Activated T-cell treated with anti-CD3 and anti-CD28 coated beads, Interleukin-2, amount 50 U/mL, for 72 hours (primary cell): ENCODE measurements at regions not wholly inside any gene's neighbourhood (a gene's known extent, or its start where the extent isn't known, plus 50 kb on each side); places are given as distances from the start of the nearest gene placed in this dataset.
"Not testable (repeated sequence)": the region's sequence is repeated elsewhere in the genome, so short reads cannot be mapped to it uniquely, and the experiment has no call there.

Source experiments
- ATAC-seq, 2 donors: fragments of 150-1000 bp; cut with Tn5 transposase; replicated peaks in 1 of 2; 2 replicates each; pipeline ENCODE4 v1.10.0; 2021; ENCODE audit warnings: moderate library complexity in 2 of 2, mild to moderate bottlenecking in 1 of 2
- DNase-seq, 2 donors: peaks; one replicate each; pipeline ENCODE4 v3.0.0; 2021 to 2022; ENCODE audit warnings: mixed read lengths in 1 of 2
- H3K27ac Mint-ChIP-seq: one replicate; pipeline ENCODE4 v1.8.0; 2022; ENCODE audit warnings: mild to moderate bottlenecking, moderate library complexity, mixed read lengths
- H3K27me3 Mint-ChIP-seq: one replicate; pipeline ENCODE4 v1.8.0; 2022; ENCODE audit warnings: low read depth, mixed read lengths
- H3K36me3 Mint-ChIP-seq, 2 donors: one replicate each; pipeline ENCODE4 v1.8.0; 2022; ENCODE audit warnings: mixed read lengths in 2 of 2, mild to moderate bottlenecking in 1 of 2; ENCODE audit not compliant: insufficient read depth in 2 of 2
- H3K4me1 Mint-ChIP-seq: one replicate; pipeline ENCODE4 v1.8.0; 2022; ENCODE audit warnings: low read depth, mixed read lengths
- H3K4me3 Mint-ChIP-seq, 2 donors: one replicate each; pipeline ENCODE4 v1.8.0; 2022; ENCODE audit warnings: mild to moderate bottlenecking in 2 of 2, mixed read lengths in 2 of 2, moderate library complexity in 2 of 2
- H3K9me3 Mint-ChIP-seq, 2 donors: one replicate each; pipeline ENCODE4 v1.8.0; 2022; ENCODE audit warnings: mixed read lengths in 2 of 2

DNA sequence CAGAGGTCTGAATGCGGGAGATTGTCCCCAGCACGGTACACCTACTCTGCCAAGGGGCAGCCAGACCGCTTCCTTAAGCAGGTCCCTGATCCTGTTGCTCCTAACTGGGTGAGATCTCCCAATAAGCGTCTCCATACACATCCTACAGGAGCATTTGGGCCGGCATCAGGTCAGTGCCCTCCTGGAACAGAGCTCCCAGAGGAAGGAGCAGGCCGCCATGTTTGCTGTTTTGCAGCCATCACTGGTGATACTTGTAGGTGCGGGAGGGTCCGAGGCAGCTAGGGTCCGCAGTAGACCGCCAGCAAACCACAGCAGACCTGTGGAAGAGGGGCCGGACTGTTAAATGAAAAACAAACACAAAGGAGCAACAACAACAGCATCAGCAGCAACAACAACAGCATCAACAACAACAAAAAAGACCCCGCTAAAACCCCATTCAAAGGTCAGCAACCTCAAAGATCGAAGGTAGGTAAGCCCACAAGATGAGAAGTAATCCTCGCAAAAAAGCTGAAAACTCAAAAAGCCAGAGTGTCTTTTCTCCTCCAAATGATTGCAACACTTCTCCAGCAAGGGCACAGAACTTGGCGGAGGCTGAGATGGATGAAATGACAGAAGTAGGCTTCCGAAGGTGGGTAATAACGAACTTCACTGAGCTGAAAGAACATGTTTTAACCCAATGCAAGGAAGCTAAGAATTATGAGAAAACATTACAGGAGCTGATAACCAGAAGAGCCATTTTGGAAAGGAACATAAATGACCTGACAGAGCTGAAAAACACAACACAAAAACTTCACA is 79.0 kb upstream of the CDH7 start:
- Mint-ChIP-seq H3K27me3 (no peaks in the 10 kb centered on the region), H3K36me3 (no peaks in the 10 kb centered on the region), H3K4me3 (no peak overlapping the region), H3K9me3 (peaks cover 4 to 5% of the 10 kb centered on the region in 2 donors), H3K27ac (no peak overlapping the region), H3K4me1 (no peaks in the 10 kb centered on the region)
- DNase-seq (no peak), ATAC-seq (no peak)

DNA sequence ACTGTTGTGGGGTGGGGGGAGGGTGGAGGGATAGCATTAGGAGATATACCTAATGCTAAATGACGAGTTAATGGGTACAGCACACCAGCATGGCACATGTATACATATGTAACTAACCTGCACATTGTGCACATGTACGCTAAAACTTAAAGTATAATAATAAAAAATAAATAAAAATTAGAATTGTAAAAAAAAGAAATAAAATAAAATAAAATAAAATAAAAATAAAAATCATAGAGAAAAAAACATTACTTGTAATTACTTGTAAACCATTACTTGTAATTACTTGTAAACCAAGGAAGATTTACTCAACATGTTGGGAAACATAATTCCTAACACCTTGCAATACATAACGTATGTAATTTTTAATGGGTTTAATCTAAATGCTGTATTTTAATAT is 80.7 kb upstream of the CDH7 start:
- H3K27ac Mint-ChIP-seq, ATAC-seq, H3K27me3 Mint-ChIP-seq, H3K9me3 Mint-ChIP-seq, H3K4me3 Mint-ChIP-seq, DNase-seq, H3K36me3 Mint-ChIP-seq, H3K4me1 Mint-ChIP-seq: not testable (repeated sequence)

DNA sequence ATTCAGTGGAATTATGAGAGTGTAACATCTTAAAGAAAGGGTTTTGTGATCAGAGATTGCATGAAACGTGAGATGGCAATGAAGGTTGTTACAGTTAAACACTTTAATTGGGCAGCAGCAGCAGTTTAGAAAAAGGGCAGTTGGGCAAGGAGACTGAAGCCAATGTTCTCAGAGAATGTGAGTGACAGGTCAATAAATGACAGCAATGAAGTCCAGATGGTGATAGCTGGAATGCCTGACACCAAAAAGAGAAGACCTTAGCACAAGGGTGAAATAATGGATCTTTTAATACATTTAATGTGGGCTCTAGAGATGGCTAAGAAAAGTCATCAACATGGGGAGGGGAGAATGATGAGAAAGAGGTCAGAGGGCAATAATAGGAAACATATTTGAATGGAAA is 89.4 kb upstream of the CDH7 start:
- no peaks in the 10 kb centered on the region for H3K27me3 Mint-ChIP-seq
- no peaks in the 10 kb centered on the region for H3K4me1 Mint-ChIP-seq
- ATAC-seq (no peak), DNase-seq (no peak)
- no peak overlapping the region for H3K27ac Mint-ChIP-seq
- H3K36me3 Mint-ChIP-seq, result no peaks in the 10 kb centered on the region
- H3K4me3 Mint-ChIP-seq, result no peak overlapping the region
- peaks cover 9 to 12% of the 10 kb centered on the region in 2 donors for H3K9me3 Mint-ChIP-seq

DNA sequence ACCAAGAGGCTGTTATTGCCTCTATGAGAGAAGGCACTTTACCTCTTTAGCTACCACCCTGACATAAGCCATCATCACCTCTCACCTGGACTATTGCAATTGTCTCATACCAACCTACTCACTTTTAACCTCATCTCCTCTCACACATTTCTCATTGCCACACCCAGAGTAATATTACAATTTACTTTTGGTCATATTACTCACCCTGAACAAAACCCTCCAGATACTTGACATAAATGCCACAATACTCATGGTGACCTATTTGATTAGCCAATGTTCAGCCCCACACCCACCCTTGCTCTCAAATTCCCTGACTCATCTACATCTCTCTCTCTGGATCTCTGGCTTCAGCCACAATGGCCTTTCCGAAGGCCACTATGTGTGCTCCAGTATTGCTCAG is 90.9 kb upstream of the CDH7 start:
- no peaks in the 10 kb centered on the region for H3K4me1 Mint-ChIP-seq
- peaks cover 8 to 12% of the 10 kb centered on the region in 2 donors for H3K9me3 Mint-ChIP-seq
- no peaks in the 10 kb centered on the region for H3K36me3 Mint-ChIP-seq
- no peak overlapping the region for H3K4me3 Mint-ChIP-seq
- DNase-seq, result no peak
- H3K27me3 Mint-ChIP-seq, result no peaks in the 10 kb centered on the region
- no peak overlapping the region for H3K27ac Mint-ChIP-seq
- ATAC-seq, result no peak

DNA sequence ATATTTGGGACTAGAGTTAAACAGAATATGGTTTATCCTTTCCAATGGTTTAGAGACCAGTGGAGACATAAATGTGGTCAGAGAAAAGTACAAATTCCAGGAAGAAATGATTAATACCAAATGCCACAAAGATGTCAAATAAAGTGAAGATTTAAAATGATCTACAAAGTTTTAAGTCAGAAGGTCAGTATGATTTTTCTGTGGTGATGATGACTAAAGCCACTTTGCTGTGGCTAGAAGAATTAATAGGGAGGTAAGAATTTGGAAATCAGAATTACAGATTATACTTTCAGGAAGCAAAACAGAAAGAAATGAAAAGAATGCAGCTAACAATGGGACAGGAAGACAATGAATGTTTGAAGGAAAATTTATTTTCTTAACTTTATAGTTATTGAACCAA is 91.5 kb upstream of the CDH7 start:
- Mint-ChIP-seq H3K4me1 (no peaks in the 10 kb centered on the region), H3K36me3 (no peaks in the 10 kb centered on the region), H3K9me3 (peaks cover 6 to 12% of the 10 kb centered on the region in 2 donors), H3K4me3 (no peak overlapping the region), H3K27me3 (no peaks in the 10 kb centered on the region), H3K27ac (no peak overlapping the region)
- no peak for DNase-seq
- ATAC-seq, result no peak

DNA sequence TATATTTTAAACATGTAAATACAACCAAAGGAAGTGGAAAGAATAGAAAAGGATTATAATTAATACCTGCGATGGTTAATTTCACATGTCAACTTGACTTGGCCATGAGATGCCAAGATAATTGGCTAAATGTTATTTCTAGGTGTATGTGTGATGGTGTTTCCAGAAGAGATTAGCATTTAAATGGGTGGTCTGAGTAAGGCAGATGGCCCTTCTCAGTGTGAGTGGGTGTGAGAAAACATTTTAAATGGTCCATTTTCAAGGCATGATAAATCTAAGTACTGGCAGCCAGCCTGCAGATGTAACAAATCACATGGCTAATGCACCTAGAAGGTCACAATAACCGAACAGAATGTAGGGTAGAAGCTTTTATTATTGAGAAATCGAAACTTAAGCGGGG is 99.6 kb upstream of the CDH7 start:
- no peak overlapping the region for H3K27ac Mint-ChIP-seq

DNA sequence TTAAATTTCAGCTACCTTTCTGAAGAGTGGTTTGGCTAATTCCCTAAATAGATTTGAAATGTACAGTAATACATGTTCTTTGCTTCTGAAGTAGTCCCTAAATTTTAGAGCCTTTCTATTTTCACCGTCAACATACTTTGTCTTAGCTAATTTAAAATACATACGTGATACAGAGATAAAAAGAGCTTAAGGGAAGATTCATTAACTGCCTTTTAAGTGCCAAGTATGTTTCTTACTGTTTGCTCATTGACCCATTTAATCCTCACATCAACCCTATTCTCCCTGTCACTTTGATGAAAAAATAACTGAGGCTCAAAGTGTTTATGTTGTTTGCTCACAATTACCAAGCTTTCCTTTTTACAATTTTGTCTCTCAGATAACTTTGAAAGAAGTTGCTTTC is 118.6 kb upstream of the CDH7 start:
- Mint-ChIP-seq H3K4me3 (no peak overlapping the region), H3K4me1 (no peaks in the 10 kb centered on the region), H3K27me3 (no peaks in the 10 kb centered on the region), H3K27ac (no peak overlapping the region), H3K36me3 (no peaks in the 10 kb centered on the region), H3K9me3 (peaks cover 6 to 7% of the 10 kb centered on the region in 2 donors)
- ATAC-seq (no peak), DNase-seq (no peak)

More for the DNA sequence above, 99.6 kb upstream of the CDH7 start:
- Mint-ChIP-seq H3K4me1 (no peaks in the 10 kb centered on the region), H3K4me3 (no peak overlapping the region), H3K9me3 (peaks cover 2 to 3% of the 10 kb centered on the region in 2 donors), H3K36me3 (no peaks in the 10 kb centered on the region), H3K27me3 (no peaks in the 10 kb centered on the region)
- DNase-seq (no peak), ATAC-seq (no peak)

DNA sequence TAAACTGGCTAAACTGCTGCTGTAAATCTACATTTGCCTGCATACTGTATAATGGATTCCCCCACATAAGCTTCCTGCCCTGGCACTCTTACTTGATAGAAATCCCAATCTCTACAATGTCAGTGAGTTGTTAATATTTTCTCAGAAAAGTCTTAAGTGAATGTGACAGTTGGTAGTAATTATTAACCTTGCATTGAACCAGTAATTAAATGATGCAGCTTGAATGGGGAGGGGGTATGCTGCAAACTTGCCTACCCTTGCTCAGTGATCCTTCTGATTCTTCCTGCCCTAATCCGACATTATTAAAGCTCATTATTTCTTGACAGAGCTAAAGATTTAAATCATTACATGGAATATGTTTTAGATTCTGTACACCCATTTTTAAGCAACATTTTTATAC is 119.0 kb upstream of the CDH7 start:
- H3K4me1 Mint-ChIP-seq, result no peaks in the 10 kb centered on the region
- peaks cover 7% of the 10 kb centered on the region in 2 donors for H3K9me3 Mint-ChIP-seq
- H3K27ac Mint-ChIP-seq, result no peak overlapping the region
- ATAC-seq, result no peak
- H3K4me3 Mint-ChIP-seq, result no peak overlapping the region
- H3K27me3 Mint-ChIP-seq, result no peaks in the 10 kb centered on the region
- H3K36me3 Mint-ChIP-seq, result no peaks in the 10 kb centered on the region
- DNase-seq, result no peak

DNA sequence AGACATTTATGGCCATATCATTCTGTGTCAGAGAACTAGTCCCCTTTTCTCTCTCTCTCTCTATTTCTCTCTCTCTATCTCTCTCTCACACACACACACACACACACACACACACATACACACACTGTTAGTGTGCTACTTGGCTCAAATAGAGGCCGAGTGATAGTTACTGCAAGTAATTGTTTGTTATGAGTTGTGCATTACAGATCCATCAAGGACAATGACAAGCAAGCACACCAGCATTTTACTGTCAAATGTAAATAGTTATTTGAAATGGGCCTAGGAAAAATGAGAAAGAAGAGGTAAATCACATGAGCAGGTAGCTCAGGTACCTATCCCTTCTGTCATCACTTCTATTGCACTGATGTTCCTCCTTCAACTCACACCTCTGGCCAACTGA is 122.4 kb upstream of the CDH7 start:
- Mint-ChIP-seq H3K27me3 (no peaks in the 10 kb centered on the region), H3K4me1 (no peaks in the 10 kb centered on the region), H3K4me3 (no peak overlapping the region), H3K9me3 (peaks cover 2 to 9% of the 10 kb centered on the region in 2 donors), H3K27ac (no peak overlapping the region), H3K36me3 (no peaks in the 10 kb centered on the region)
- DNase-seq (no peak), ATAC-seq (no peak)

DNA sequence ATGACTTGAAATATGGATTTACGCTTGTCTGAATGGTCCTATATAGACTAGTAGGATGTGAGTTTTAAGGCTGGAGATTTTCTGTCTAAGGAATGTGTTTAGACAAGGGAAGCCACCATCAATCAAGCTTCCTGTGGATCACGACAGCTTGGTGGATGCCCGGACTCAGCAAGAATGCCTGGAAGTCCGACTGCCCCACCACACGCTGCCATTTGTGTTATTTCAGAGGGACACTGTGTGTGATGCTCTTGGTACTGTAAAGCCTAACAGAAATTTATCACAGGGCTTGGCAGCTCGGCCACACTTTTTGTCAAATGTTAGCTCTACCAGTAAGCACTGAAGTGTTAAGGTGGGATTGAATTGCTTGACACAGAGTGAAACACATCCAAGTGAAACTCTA is 127.1 kb upstream of the CDH7 start:
- Mint-ChIP-seq H3K9me3 (peaks cover 7 to 8% of the 10 kb centered on the region in 2 donors), H3K4me1 (no peaks in the 10 kb centered on the region), H3K36me3 (no peaks in the 10 kb centered on the region), H3K27me3 (no peaks in the 10 kb centered on the region), H3K27ac (no peak overlapping the region), H3K4me3 (no peak overlapping the region)
- ATAC-seq, result no peak
- no peak for DNase-seq

DNA sequence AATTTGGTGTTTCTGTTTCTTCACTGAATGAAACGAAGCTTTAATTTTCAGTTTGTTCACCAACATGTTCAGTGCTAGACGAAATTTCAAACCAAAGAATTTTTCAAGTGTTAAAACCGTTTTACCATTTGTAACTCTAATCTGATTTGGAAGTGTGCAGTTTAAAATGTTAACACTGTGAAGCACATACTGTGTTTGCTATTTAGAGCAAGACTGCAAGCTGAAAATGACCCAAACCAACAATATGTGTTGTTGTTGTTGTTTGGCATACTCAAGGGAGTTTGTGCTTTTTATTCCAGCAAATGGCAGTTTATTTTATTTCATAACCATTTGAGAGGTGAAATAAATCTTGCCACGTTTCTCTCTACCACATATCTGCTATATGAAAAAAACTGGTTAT is 128.4 kb upstream of the CDH7 start:
- no peaks in the 10 kb centered on the region for H3K36me3 Mint-ChIP-seq
- no peak overlapping the region for H3K4me3 Mint-ChIP-seq
- H3K9me3 Mint-ChIP-seq, result peaks cover 13 to 15% of the 10 kb centered on the region in 2 donors
- no peak overlapping the region for H3K27ac Mint-ChIP-seq
- ATAC-seq, result no peak
- H3K27me3 Mint-ChIP-seq, result no peaks in the 10 kb centered on the region
- DNase-seq, result no peak
- no peaks in the 10 kb centered on the region for H3K4me1 Mint-ChIP-seq

DNA sequence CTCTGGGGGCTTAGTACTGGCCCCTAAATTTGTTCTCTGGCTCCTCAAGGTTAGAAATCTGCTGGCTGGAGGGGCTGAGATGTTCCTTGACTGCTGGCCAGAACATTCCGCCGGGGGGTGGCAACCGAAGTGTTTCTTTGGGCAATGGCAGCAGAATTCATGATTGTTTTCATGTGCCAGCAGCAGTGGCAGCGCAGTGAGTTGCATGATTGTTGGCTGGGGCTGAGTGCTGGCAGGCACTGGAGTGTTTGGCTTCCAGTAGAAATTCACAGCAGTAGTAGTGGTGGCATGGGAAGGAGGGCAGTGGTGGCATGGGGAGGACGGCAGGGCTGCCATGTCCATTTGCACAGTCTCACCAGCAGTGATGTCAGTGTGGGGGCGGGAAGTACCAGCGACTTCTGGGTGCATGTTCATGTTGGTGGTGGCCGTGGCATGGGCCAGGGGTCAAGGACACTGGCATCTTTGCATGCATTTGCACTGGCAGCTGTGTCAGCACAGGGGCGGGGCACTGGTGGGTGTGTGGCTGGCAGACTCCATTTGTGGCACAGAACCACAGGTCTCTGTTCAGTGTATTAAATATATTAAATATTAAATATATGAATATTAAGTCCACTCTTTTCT is 130.6 kb upstream of the CDH7 start:
- H3K4me3 Mint-ChIP-seq, result no peak overlapping the region
- H3K4me1 Mint-ChIP-seq, result no peaks in the 10 kb centered on the region
- ATAC-seq, result no peak

DNA sequence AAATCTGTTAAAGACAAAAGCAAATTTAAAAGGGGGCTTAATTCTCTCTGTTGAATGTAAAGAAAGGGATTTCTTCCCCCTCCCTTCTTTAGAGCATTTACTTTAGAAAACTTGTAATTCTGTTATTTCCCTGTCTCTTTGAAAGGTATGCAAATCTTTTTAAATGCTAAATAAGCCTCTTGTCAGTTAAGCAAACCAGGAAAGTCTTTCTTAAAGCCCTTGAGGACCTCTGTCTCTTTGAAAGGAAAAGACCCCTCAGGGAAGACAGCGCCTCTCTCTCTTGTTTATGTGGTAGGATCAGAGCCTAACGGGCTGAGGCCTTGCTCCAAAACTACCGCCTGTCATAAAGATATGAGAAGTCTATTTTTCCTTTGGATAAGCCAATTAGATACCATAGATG is 139.9 kb upstream of the CDH7 start:
- DNase-seq, result no peak
- ATAC-seq, result no peak
- Mint-ChIP-seq H3K36me3 (peaks cover 0 to 1% of the 10 kb centered on the region in 2 donors), H3K4me1 (peaks cover 4% of the 10 kb centered on the region), H3K4me3 (no peak overlapping the region), H3K27me3 (no peaks in the 10 kb centered on the region), H3K9me3 (peaks cover 0 to 2% of the 10 kb centered on the region in 2 donors), H3K27ac (no peak overlapping the region)

More for the DNA sequence above, 130.6 kb upstream of the CDH7 start:
- H3K27ac Mint-ChIP-seq, result no peak overlapping the region
- DNase-seq, result no peak
- H3K36me3 Mint-ChIP-seq, result no peaks in the 10 kb centered on the region
- peaks cover 7 to 15% of the 10 kb centered on the region in 2 donors for H3K9me3 Mint-ChIP-seq
- H3K27me3 Mint-ChIP-seq, result no peaks in the 10 kb centered on the region

DNA sequence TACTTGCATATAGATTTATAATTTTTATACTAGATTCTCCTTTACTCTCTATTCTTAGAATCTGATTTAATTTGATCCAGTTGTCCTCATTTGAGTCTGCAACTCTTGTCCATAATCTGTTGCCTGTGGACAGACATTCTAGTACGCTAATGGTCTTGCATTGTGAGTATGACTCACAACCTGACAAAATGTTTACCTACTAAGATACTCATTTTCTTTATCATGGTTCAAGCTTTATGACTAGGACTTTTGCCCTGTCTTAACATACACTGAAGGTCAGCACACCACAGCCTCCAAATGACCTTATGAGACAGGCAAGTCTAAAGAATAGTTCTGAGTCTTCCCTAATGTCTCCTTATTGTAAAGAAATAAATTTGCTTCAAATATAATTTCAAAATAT is 142.3 kb upstream of the CDH7 start:
- Mint-ChIP-seq H3K9me3 (peaks cover 5 to 6% of the 10 kb centered on the region in 2 donors), H3K4me3 (no peak overlapping the region), H3K36me3 (peaks cover 0 to 1% of the 10 kb centered on the region in 2 donors), H3K27ac (no peak overlapping the region), H3K4me1 (peaks cover 4% of the 10 kb centered on the region), H3K27me3 (no peaks in the 10 kb centered on the region)
- ATAC-seq, result no peak
- DNase-seq, result no peak
